ENCODE measurements at regions not wholly inside any gene's neighbourhood (a gene's known extent, or its start where the extent isn't known, plus 50 kb on each side); places are given as distances from the start of the nearest gene placed in this dataset.

GRCh38 chr2:77633601-77634000 is 111.4 kb upstream of the LRRTM4 start:
- H3K27me3 Mint-ChIP-seq (ENCODE audit: unreplicated experiment), result no peaks in the 10 kb centered on the region
- no peak overlapping the region for H3K27ac Mint-ChIP-seq (ENCODE audit: unreplicated experiment)
- no peak for DNase-seq (ENCODE audit: low spot score)
- no peaks in the 10 kb centered on the region for H3K9me3 Mint-ChIP-seq (ENCODE audit: unreplicated experiment)
- H3K36me3 Mint-ChIP-seq (ENCODE audit: low read depth, unreplicated experiment), result no peaks in the 10 kb centered on the region
- no peaks in the 10 kb centered on the region for H3K4me1 Mint-ChIP-seq (ENCODE audit: unreplicated experiment)
- no peak for TF ChIP-seq CTCF (IDR thresholded peaks at IDR 0.05; ENCODE audit: unreplicated experiment)
- no peak overlapping the region for H3K4me3 Mint-ChIP-seq (ENCODE audit: unreplicated experiment)

- peaks cover 6% of the 10 kb centered on the region for H3K36me3 Mint-ChIP-seq (ENCODE audit: low read depth, unreplicated experiment)
- no peak for TF ChIP-seq CTCF (IDR thresholded peaks at IDR 0.05; ENCODE audit: unreplicated experiment)
- H3K4me1 Mint-ChIP-seq (ENCODE audit: unreplicated experiment), result no peaks in the 10 kb centered on the region
- no peak overlapping the region for H3K27ac Mint-ChIP-seq (ENCODE audit: unreplicated experiment)
- H3K9me3 Mint-ChIP-seq (ENCODE audit: unreplicated experiment), result peaks cover 5% of the 10 kb centered on the region
- no peak for DNase-seq (ENCODE audit: low spot score)
- no peak overlapping the region for H3K4me3 Mint-ChIP-seq (ENCODE audit: unreplicated experiment)
- no peaks in the 10 kb centered on the region for H3K27me3 Mint-ChIP-seq (ENCODE audit: unreplicated experiment)
These were observed 118.7 kb upstream of the LRRTM4 start for GRCh38 chr2:77640924-77641323.

GRCh38 chr2:77642339-77642738 is 120.2 kb upstream of the LRRTM4 start:
- peaks cover 5% of the 10 kb centered on the region for H3K9me3 Mint-ChIP-seq (ENCODE audit: unreplicated experiment)

GRCh38 chr2:77649856-77650255 is 127.7 kb upstream of the LRRTM4 start:
- no peak for DNase-seq (ENCODE audit: low spot score)
- H3K9me3 Mint-ChIP-seq (ENCODE audit: unreplicated experiment), result no peaks in the 10 kb centered on the region
- no peaks in the 10 kb centered on the region for H3K36me3 Mint-ChIP-seq (ENCODE audit: low read depth, unreplicated experiment)
- H3K27ac Mint-ChIP-seq (ENCODE audit: unreplicated experiment), result no peak overlapping the region
- no peaks in the 10 kb centered on the region for H3K4me1 Mint-ChIP-seq (ENCODE audit: unreplicated experiment)
- no peaks in the 10 kb centered on the region for H3K27me3 Mint-ChIP-seq (ENCODE audit: unreplicated experiment)
- H3K4me3 Mint-ChIP-seq (ENCODE audit: unreplicated experiment), result no peak overlapping the region
- TF ChIP-seq CTCF (IDR thresholded peaks at IDR 0.05; ENCODE audit: unreplicated experiment), result no peak

More at GRCh38 chr2:77642339-77642738, 120.2 kb upstream of the LRRTM4 start:
- Mint-ChIP-seq H3K4me3 (ENCODE audit: unreplicated experiment) (no peak overlapping the region), H3K27me3 (ENCODE audit: unreplicated experiment) (no peaks in the 10 kb centered on the region), H3K36me3 (ENCODE audit: low read depth, unreplicated experiment) (peaks cover 6% of the 10 kb centered on the region), H3K4me1 (ENCODE audit: unreplicated experiment) (no peaks in the 10 kb centered on the region), H3K27ac (ENCODE audit: unreplicated experiment) (no peak overlapping the region)
- no peak for TF ChIP-seq CTCF (IDR thresholded peaks at IDR 0.05; ENCODE audit: unreplicated experiment)
- DNase-seq (ENCODE audit: low spot score), result no peak

GRCh38 chr2:77652499-77652898 is 130.3 kb upstream of the LRRTM4 start:
- H3K4me3 Mint-ChIP-seq (ENCODE audit: unreplicated experiment), result no peak overlapping the region
- H3K27ac Mint-ChIP-seq (ENCODE audit: unreplicated experiment), result no peak overlapping the region
- H3K4me1 Mint-ChIP-seq (ENCODE audit: unreplicated experiment), result no peaks in the 10 kb centered on the region
- no peaks in the 10 kb centered on the region for H3K36me3 Mint-ChIP-seq (ENCODE audit: low read depth, unreplicated experiment)
- no peak for DNase-seq (ENCODE audit: low spot score)
- no peaks in the 10 kb centered on the region for H3K9me3 Mint-ChIP-seq (ENCODE audit: unreplicated experiment)
- H3K27me3 Mint-ChIP-seq (ENCODE audit: unreplicated experiment), result peaks cover 1% of the 10 kb centered on the region
- TF ChIP-seq CTCF (IDR thresholded peaks at IDR 0.05; ENCODE audit: unreplicated experiment), result no peak

All from endothelial cell (in vitro differentiated cells).